HG03439 (cell line): ENCODE measurements at regions not wholly inside any gene's neighbourhood (a gene's known extent, or its start where the extent isn't known, plus 50 kb on each side); places are given as distances from the start of the nearest gene placed in this dataset.
"Not testable (repeated sequence)": the region's sequence is repeated elsewhere in the genome, so short reads cannot be mapped to it uniquely, and the experiment has no call there.

ENCODE experiments used
- ATAC-seq: cut with Tn5 transposase; IDR thresholded peaks from one replicate; pipeline ENCODE4 v1.9.1; 2021; ENCODE audit warnings: mild to moderate bottlenecking, moderate library complexity; ENCODE audit not compliant: unreplicated experiment

DNA sequence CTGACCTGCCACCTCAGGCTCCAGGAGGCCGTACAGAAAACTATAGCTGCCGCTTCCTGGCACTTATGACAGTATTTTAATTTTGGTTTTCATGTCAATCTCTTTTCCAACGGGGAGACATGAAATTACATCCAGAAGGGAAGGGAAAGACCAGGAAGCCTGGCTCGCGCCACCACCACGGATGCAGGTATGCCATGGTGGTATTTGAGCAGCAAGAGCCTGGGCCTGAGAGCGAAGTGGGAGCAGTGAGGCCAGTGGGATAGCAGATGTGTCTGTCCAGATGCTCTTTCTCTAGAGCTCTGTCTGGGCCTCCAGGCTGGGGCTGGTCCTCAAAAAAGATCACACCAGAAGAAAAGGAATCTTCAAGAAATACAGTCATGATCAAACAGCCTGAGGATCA, 82.5 kb upstream of the CPEB2 start:
- no peak for ATAC-seq

- no peak for ATAC-seq
Measured at GRCh38 chr4:14920237-14920636, 82.0 kb upstream of the CPEB2 start.

DNA sequence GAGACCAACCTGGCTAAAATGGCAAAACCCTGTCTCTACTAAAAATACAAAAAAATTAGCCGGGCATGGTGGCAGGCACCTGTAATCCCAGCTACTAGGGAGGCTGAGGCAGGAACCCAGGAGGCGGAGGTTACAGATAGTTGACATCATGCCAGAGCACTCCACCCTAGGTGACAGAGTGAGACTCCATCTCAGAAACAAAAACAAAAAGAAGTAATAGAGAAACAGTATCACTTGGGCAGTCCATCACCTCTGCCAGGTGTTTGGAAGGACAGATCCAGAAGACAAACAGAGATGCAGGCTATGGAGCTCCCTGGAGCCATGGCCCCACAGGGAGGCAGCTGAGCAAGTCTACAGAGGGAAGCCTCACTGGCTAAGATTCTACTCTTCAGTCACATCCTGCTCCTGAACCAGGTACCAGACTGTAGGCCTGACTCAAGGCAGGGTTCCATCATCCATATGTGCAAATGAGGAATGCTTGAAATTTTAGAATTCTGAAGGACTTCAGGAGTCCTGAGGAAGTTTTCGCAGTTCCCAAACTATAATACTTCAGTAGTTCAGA, 81.4 kb upstream of the CPEB2 start:
- ATAC-seq = no peak

DNA sequence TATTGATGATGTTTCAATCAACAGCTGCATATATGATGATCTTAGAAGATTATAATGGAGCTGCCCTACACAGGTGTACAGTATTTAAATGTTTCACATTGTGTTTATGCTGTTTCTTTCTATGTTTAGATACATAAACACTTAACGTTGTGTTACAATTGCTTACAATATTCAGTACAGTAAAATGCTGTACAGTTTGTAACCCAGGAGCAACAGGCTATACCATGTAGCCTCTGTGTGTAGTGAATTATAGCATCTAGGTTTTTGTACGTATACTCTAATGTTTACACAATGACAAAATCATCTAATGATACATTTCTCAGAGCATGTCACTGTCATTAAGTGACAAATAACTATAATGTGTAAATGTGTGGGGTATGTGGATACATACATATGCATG, 80.5 kb upstream of the CPEB2 start:
- not testable (repeated sequence) for ATAC-seq

GRCh38 chr4:14924076-14924811, 78.0 kb upstream of the CPEB2 start:
- ATAC-seq = no peak

GRCh38 chr4:14924812-14925344, 77.4 kb upstream of the CPEB2 start:
- no peak for ATAC-seq

DNA sequence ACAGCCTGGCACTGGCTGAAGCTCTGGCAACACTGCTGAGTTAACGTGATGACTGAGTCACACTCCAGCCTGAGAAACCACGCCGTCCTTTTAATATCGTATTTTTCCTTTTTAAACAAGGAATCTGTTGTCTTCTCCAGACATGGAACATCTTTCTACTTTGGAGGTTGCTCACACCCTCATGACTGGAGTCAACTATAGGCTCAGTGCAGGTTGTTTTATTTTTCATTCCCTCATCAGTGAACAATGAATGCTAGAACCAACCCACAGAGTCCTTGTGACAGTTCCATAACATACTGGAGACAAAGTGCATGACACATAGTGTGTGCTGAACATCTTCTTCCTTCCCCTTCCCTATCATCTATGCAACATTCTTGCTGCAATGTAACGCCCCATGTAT, 76.8 kb upstream of the CPEB2 start:
- ATAC-seq = no peak

DNA sequence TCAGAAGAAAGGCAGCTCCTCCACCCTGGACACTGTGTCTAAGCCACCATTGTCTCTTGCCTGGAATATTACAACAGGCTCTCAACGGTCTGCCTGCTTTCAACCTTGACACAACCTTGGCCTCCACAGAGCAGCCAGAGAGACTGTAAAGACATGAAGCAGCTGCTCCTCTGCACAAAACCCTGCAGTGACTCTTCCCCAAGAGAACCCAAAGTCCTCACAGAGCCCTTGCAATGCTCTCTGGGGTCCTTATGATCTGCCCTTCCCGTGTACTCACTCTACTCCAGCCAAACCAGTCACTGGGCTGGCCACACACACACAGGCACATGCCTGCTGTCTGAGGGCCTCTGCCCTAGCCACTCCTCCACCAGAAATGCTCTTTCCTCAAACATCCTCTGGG, 75.9 kb upstream of the CPEB2 start:
- ATAC-seq = no peak

- no peak for ATAC-seq
Measured at GRCh38 chr4:14928035-14928434, 74.2 kb upstream of the CPEB2 start.

GRCh38 chr4:14929669-14930068, 72.6 kb upstream of the CPEB2 start:
- no peak for ATAC-seq

GRCh38 chr4:14934704-14935390, 67.4 kb upstream of the CPEB2 start:
- ATAC-seq = no peak

DNA sequence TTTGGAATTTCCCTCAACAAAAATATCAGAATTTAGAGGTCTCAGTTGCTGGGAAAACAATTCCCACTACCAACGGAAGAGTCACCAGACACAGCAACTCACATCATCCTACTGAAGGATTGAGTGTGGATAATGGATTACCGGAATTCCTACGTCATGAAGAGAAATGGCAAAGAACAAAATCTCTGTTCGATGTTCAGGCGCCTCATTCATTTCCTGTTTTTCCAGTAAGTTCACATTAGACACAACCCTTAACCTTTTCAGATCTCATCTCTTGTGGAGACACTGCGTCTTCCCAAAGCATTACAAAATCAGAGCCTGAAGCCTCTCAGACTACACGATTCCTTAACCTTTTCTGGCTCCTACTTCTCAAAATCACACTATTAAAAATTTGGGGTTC, 58.5 kb upstream of the CPEB2 start:
- no peak for ATAC-seq

GRCh38 chr4:14952352-14952751, 49.9 kb upstream of the CPEB2 start:
- peak; percentile 67 for ATAC-seq
